ENCODE measurements at regions not wholly inside any gene's neighbourhood (a gene's known extent, or its start where the extent isn't known, plus 50 kb on each side); places are given as distances from the start of the nearest gene placed in this dataset.

- Histone ChIP-seq H3K4me3 (ENCODE audit: low read depth, low read length) (no peak overlapping the region), H3K36me3 (ENCODE audit: control insufficient read depth, insufficient read depth, low read length) (no peaks in the 10 kb centered on the region), H3K27ac (peak overlapping the region; percentile 29), H3K27me3 (ENCODE audit: control insufficient read depth, insufficient read depth, low read length) (no peaks in the 10 kb centered on the region), H3K4me2 (ENCODE audit: low read length) (no peak overlapping the region), H3K4me1 (peaks cover 9% of the 10 kb centered on the region), H2AFZ (peak overlapping the region; percentile 53), H3K9me3 (ENCODE audit: control insufficient read depth, low read length) (no peaks in the 10 kb centered on the region), H3K79me2 (no peaks in the 10 kb centered on the region), H3K9ac (no peak overlapping the region)
- no peak for TF ChIP-seq CTCF (IDR thresholded peaks at IDR 0.05)
Measured at GRCh38 chr3:13125092-13126015, 52.1 kb upstream of the IQSEC1 start.

- Histone ChIP-seq H3K4me3 (ENCODE audit: low read depth, low read length) (no peak overlapping the region), H3K9me3 (ENCODE audit: control insufficient read depth, low read length) (no peaks in the 10 kb centered on the region), H3K9ac (no peak overlapping the region), H3K79me2 (no peaks in the 10 kb centered on the region), H3K36me3 (ENCODE audit: control insufficient read depth, insufficient read depth, low read length) (no peaks in the 10 kb centered on the region), H3K27me3 (ENCODE audit: control insufficient read depth, insufficient read depth, low read length) (no peaks in the 10 kb centered on the region), H3K4me1 (peaks cover 9% of the 10 kb centered on the region), H3K27ac (peak overlapping the region; percentile 29), H3K4me2 (ENCODE audit: low read length) (no peak overlapping the region), H2AFZ (no peak overlapping the region)
- no peak for TF ChIP-seq CTCF (IDR thresholded peaks at IDR 0.05)
Measured at GRCh38 chr3:13124631-13125030, 51.4 kb upstream of the IQSEC1 start.

GRCh38 chr3:13123765-13124164, 50.5 kb upstream of the IQSEC1 start:
- no peak overlapping the region for H2AFZ ChIP-seq
- no peak overlapping the region for H3K4me3 ChIP-seq (ENCODE audit: low read depth, low read length)
- TF ChIP-seq CTCF (IDR thresholded peaks at IDR 0.05): no peak
- H3K27me3 ChIP-seq (ENCODE audit: control insufficient read depth, insufficient read depth, low read length): no peaks in the 10 kb centered on the region
- no peaks in the 10 kb centered on the region for H3K36me3 ChIP-seq (ENCODE audit: control insufficient read depth, insufficient read depth, low read length)
- H3K27ac ChIP-seq: no peak overlapping the region
- peaks cover 9% of the 10 kb centered on the region for H3K4me1 ChIP-seq
- no peaks in the 10 kb centered on the region for H3K9me3 ChIP-seq (ENCODE audit: control insufficient read depth, low read length)
- H3K4me2 ChIP-seq (ENCODE audit: low read length): no peak overlapping the region
- no peaks in the 10 kb centered on the region for H3K79me2 ChIP-seq
- no peak overlapping the region for H3K9ac ChIP-seq

- Histone ChIP-seq H3K9me3 (ENCODE audit: control insufficient read depth, low read length) (no peaks in the 10 kb centered on the region), H3K4me1 (peaks cover 9% of the 10 kb centered on the region), H3K27me3 (ENCODE audit: control insufficient read depth, insufficient read depth, low read length) (no peaks in the 10 kb centered on the region), H3K36me3 (ENCODE audit: control insufficient read depth, insufficient read depth, low read length) (no peaks in the 10 kb centered on the region), H3K79me2 (no peaks in the 10 kb centered on the region), H3K4me3 (ENCODE audit: low read depth, low read length) (no peak overlapping the region), H3K9ac (no peak overlapping the region), H3K4me2 (ENCODE audit: low read length) (no peak overlapping the region), H3K27ac (no peak overlapping the region), H2AFZ (no peak overlapping the region)
- TF ChIP-seq CTCF (IDR thresholded peaks at IDR 0.05): no peak
Measured at GRCh38 chr3:13123013-13123654, 49.9 kb upstream of the IQSEC1 start.

All from parathyroid adenoma (tissue), 2 donors.